Hematopoietic multipotent progenitor cell treated with erythropoietin and hydrocortisone succinate and interleukin-3 and kit ligand, for 17 days (in vitro differentiated cells): ENCODE measurements at regions not wholly inside any gene's neighbourhood (a gene's known extent, or its start where the extent isn't known, plus 50 kb on each side); places are given as distances from the start of the nearest gene placed in this dataset.
"Not testable (repeated sequence)": the region's sequence is repeated elsewhere in the genome, so short reads cannot be mapped to it uniquely, and the experiment has no call there.

ENCODE experiments used
- DNase-seq: peaks from one replicate; pipeline ENCODE4 v3.0.0-alpha.2; 2015; ENCODE audit warnings: low spot score

- DNase-seq = not testable (repeated sequence)
Observed at GRCh38 chr1:228796945-228797344, 61.7 kb downstream of the RHOU start.

GRCh38 chr1:228798035-228798434 is 62.8 kb downstream of the RHOU start:
- DNase-seq = no peak

- DNase-seq = no peak
Observed at GRCh38 chr1:228798548-228798947, 63.3 kb downstream of the RHOU start.

GRCh38 chr1:228799924-228800323 is 64.6 kb downstream of the RHOU start:
- no peak for DNase-seq

GRCh38 chr1:228801068-228801467 is 65.8 kb downstream of the RHOU start:
- DNase-seq = no peak

- no peak for DNase-seq
Observed at GRCh38 chr1:228802386-228803220, 67.3 kb downstream of the RHOU start.

- DNase-seq = no peak
Observed at GRCh38 chr1:228803421-228803820, 68.1 kb downstream of the RHOU start.

GRCh38 chr1:228804173-228804572 is 68.9 kb downstream of the RHOU start:
- no peak for DNase-seq

- no peak for DNase-seq
Observed at GRCh38 chr1:228804640-228805413, 69.5 kb downstream of the RHOU start.

GRCh38 chr1:228807904-228808605 is 72.8 kb downstream of the RHOU start:
- no peak for DNase-seq

GRCh38 chr1:228809621-228810394 is 74.5 kb downstream of the RHOU start:
- DNase-seq = no peak

GRCh38 chr1:228810395-228810758 is 75.1 kb downstream of the RHOU start:
- DNase-seq = no peak

- no peak for DNase-seq
Observed at GRCh38 chr1:228810878-228811711, 75.8 kb downstream of the RHOU start.

- no peak for DNase-seq
Observed at GRCh38 chr1:228811712-228812305, 76.5 kb downstream of the RHOU start.

- no peak for DNase-seq
Observed at GRCh38 chr1:228812961-228813360, 77.7 kb downstream of the RHOU start.

GRCh38 chr1:228814176-228814575 is 78.9 kb downstream of the RHOU start:
- no peak for DNase-seq

GRCh38 chr1:228818296-228818695 is 83.0 kb downstream of the RHOU start:
- no peak for DNase-seq

GRCh38 chr1:228818928-228819630 is 83.8 kb downstream of the RHOU start:
- DNase-seq = no peak

- no peak for DNase-seq
Observed at GRCh38 chr1:228821252-228821651, 86.0 kb downstream of the RHOU start.

GRCh38 chr1:228823200-228823599 is 87.9 kb downstream of the RHOU start:
- DNase-seq = no peak
